ENCODE measurements at regions not wholly inside any gene's neighbourhood (a gene's known extent, or its start where the extent isn't known, plus 50 kb on each side); places are given as distances from the start of the nearest gene placed in this dataset.

GRCh38 chr17:72591289-72592241, 470.7 kb downstream of the SOX9 start:
- H3K4me3 ChIP-seq (ENCODE audit: low read length): peak overlapping the region; percentile 88
- TF ChIP-seq, protein P1, sequence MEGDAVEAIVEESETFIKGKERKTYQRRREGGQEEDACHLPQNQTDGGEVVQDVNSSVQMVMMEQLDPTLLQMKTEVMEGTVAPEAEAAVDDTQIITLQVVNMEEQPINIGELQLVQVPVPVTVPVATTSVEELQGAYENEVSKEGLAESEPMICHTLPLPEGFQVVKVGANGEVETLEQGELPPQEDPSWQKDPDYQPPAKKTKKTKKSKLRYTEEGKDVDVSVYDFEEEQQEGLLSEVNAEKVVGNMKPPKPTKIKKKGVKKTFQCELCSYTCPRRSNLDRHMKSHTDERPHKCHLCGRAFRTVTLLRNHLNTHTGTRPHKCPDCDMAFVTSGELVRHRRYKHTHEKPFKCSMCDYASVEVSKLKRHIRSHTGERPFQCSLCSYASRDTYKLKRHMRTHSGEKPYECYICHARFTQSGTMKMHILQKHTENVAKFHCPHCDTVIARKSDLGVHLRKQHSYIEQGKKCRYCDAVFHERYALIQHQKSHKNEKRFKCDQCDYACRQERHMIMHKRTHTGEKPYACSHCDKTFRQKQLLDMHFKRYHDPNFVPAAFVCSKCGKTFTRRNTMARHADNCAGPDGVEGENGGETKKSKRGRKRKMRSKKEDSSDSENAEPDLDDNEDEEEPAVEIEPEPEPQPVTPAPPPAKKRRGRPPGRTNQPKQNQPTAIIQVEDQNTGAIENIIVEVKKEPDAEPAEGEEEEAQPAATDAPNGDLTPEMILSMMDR (conservative IDR thresholded peaks at IDR 0.05; ENCODE audit: low read depth, low read length): no peak
- DNase-seq (ENCODE audit: low read depth): no peak

GRCh38 chr17:72592242-72592966, 471.6 kb downstream of the SOX9 start:
- peak overlapping the region; percentile 88 for H3K4me3 ChIP-seq (ENCODE audit: low read length)
- DNase-seq (ENCODE audit: low read depth): no peak
- TF ChIP-seq, protein P1 (conservative IDR thresholded peaks at IDR 0.05; ENCODE audit: low read depth, low read length): no peak

DNA sequence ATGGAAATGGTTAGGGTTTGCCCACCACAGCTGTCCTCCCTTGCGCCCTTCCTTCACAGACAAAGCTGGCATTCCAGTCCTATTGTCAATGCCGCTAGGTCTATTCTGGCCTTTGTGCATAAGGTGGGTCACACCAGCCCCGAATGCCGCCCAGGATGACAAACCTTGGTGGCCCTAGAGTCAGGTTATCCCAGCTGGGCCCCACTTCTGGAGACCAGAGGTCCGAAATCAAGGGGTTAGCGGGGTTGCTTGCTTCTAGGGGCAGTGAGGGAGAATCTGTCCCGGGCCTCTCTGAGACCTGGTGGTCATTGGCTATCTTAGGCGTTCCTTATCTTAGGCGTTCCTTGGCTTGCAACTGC, 472.1 kb downstream of the SOX9 start:
- H3K4me3 ChIP-seq (ENCODE audit: low read length): no peak overlapping the region
- TF ChIP-seq, protein P1 (conservative IDR thresholded peaks at IDR 0.05; ENCODE audit: low read depth, low read length): no peak
- no peak for DNase-seq (ENCODE audit: low read depth)

DNA sequence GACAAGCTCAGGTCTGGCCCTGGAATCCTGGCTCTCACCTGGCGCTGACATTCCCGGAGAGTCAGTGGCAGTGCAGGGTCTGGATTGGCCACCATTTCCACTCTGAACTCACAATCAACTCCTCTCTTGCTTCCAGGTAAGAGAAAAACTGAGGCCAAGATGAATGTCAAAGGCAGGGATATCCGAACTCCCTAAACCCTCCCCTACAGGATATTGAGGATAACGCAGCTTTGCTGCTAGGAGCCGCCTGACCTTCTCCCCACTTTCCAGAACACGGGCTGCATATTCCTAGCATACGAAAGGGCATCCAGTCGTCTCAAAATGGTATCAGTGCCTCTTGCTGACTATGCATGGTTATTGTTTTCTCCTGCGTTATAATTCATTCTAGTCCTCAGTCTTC, 473.4 kb downstream of the SOX9 start:
- no peak for DNase-seq (ENCODE audit: low read depth)
- TF ChIP-seq, protein P1 (conservative IDR thresholded peaks at IDR 0.05; ENCODE audit: low read depth, low read length): no peak
- no peak overlapping the region for H3K4me3 ChIP-seq (ENCODE audit: low read length)
